OCI-LY1 (cell line): ENCODE measurements at regions not wholly inside any gene's neighbourhood (a gene's known extent, or its start where the extent isn't known, plus 50 kb on each side); places are given as distances from the start of the nearest gene placed in this dataset.
"Not testable (repeated sequence)": the region's sequence is repeated elsewhere in the genome, so short reads cannot be mapped to it uniquely, and the experiment has no call there.

ENCODE experiments used
- H2AFZ ChIP-seq: fragments of 200-600 bp; sonication (generic), shearing (Covaris generic); 2 replicates; pipeline ENCODE4 v1.6.0; 2014; ENCODE audit warnings: antibody characterized with exemption, mild to moderate bottlenecking, low read length
- H3F3A ChIP-seq: fragments of 200-600 bp; sonication (generic), shearing (Covaris generic); 2 replicates; pipeline ENCODE4 v1.6.0; 2014; ENCODE audit warnings: mild to moderate bottlenecking, antibody characterized with exemption, low read length, moderate library complexity; ENCODE audit not compliant: insufficient read depth
- H3K27ac ChIP-seq: fragments of 200-600 bp; sonication (generic); 2 replicates; pipeline ENCODE4 v1.5.1; 2014; ENCODE audit warnings: low read length, mixed run types, mild to moderate bottlenecking, low read depth; ENCODE audit not compliant: poor library complexity, severe bottlenecking
- H3K27me3 ChIP-seq: fragments of 200-600 bp; sonication (generic); 2 replicates; pipeline ENCODE4 v1.6.0; 2014; ENCODE audit warnings: antibody characterized with exemption, mild to moderate bottlenecking, low read length, moderate library complexity; ENCODE audit not compliant: insufficient read depth
- H3K36me3 ChIP-seq: fragments of 200-600 bp; sonication (generic); 2 replicates; pipeline ENCODE4 v1.6.1; 2014; ENCODE audit warnings: mild to moderate bottlenecking, antibody characterized with exemption, low read length, moderate library complexity, mixed read lengths; ENCODE audit not compliant: insufficient read depth
- H3K4me1 ChIP-seq: fragments of 200-600 bp; sonication (generic); 2 replicates; pipeline ENCODE4 v1.5.1; 2014; ENCODE audit warnings: mild to moderate bottlenecking, low read length, moderate library complexity; ENCODE audit not compliant: insufficient read depth, severe bottlenecking
- H3K4me2 ChIP-seq: fragments of 200-600 bp; sonication (generic), shearing (Covaris generic); 2 replicates; pipeline ENCODE4 v1.6.1; 2014; ENCODE audit warnings: low read length
- H3K4me3 ChIP-seq: fragments of 200-600 bp; sonication (generic); 2 replicates; pipeline ENCODE4 v1.5.1; 2014; ENCODE audit warnings: low read length, low read depth, mild to moderate bottlenecking, mixed read lengths; ENCODE audit not compliant: poor library complexity, severe bottlenecking
- H3K79me2 ChIP-seq: fragments of 200-600 bp; shearing (Covaris generic); 2 replicates; pipeline ENCODE4 v1.6.1; 2016; ENCODE audit warnings: mixed run types, low read length, mixed read lengths; ENCODE audit not compliant: insufficient read depth
- H3K9ac ChIP-seq: fragments of 200-600 bp; sonication (generic), shearing (Covaris generic); 2 replicates; pipeline ENCODE4 v1.6.1; 2014; ENCODE audit warnings: mild to moderate bottlenecking, low read length, mixed read lengths
- H3K9me2 ChIP-seq: fragments of 200-600 bp; sonication (generic), shearing (Covaris generic); 2 replicates; pipeline ENCODE4 v1.6.1; 2014; ENCODE audit warnings: low read depth, mild to moderate bottlenecking, low read length, mixed read lengths
- H3K9me3 ChIP-seq: fragments of 200-600 bp; shearing (Covaris generic); 2 replicates; pipeline ENCODE4 v1.6.1; 2014; ENCODE audit warnings: low read length, mixed read lengths
- H4K20me1 ChIP-seq: fragments of 200-600 bp; sonication (generic), shearing (Covaris generic); 2 replicates; pipeline ENCODE4 v1.6.0; 2016; ENCODE audit warnings: mild to moderate bottlenecking, low read length; ENCODE audit not compliant: insufficient read depth

DNA sequence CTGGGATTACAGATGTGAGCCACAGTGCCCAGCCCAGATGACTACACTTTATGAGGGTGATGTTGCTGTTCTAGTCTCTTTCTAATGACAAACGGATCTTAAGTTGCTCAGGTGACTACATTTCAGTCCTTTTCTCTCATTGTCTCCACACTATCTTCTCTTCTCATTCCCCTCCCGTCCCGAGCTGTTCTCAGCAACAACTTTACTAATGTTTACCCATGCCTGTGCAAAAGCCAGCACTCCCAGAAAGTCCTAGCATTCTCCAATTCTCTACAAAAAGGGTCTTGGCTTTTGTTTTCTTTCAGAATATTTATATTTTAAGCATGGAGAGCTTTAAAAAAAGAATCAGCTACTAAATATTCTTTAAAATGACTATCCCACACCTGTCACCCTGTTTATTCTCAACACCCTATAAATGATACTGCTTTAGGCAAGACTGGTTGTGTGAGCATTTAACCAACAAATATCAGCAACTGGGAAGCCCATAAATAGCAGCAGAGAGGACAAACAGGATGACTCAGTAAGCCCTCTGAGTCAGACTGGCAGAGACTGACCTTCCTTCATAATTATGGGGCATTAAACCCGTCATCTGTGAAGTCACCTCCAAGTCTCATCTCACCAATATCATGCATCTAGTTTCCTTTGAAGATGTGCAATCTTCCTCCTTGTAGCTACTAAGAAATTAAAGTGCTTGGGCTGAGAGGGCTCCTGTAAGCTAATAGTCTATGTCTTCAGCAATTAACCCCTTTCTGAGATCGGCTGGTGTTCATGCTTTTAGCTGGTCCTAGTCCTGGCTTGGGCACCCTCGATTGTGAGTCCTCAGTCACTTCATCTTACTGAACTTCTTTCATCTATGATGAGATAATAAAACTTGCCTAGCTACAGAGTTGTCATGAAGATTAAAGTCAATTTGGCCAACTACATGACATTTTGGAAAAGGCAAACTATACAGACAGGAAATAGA, 72.6 kb upstream of the KIF2A start:
- not testable (repeated sequence) for H3K9ac ChIP-seq, H3K9me3 ChIP-seq, H3K36me3 ChIP-seq, H3K4me2 ChIP-seq, H3K79me2 ChIP-seq, H3K27ac ChIP-seq, H4K20me1 ChIP-seq, H3F3A ChIP-seq, H3K9me2 ChIP-seq, H3K27me3 ChIP-seq, H2AFZ ChIP-seq, H3K4me1 ChIP-seq, H3K4me3 ChIP-seq

DNA sequence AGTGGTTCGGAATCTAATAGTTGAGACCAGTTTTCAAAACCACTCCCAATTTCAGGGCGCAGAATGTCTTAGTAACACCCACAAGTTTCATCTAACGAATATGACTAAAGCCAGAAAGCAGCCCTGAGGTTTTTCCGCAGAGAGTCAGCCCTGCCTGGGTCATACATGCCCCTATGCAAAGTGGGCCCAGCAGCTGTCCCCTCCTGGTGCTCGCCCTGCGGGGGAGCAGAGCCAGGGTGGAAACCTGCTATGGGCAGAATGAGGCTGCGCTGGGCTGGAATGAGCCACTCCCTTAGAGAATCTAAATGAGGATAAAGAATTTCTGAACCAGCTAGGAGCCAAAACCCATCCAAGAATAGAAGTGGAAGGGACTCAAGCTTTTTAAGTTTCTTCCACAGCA, 69.4 kb upstream of the KIF2A start:
- H3K9me3 ChIP-seq, H3K4me1 ChIP-seq, H3K9me2 ChIP-seq, H4K20me1 ChIP-seq, H3K4me3 ChIP-seq, H3K36me3 ChIP-seq, H3K27me3 ChIP-seq, H3K9ac ChIP-seq, H2AFZ ChIP-seq, H3K27ac ChIP-seq, H3K4me2 ChIP-seq, H3F3A ChIP-seq, H3K79me2 ChIP-seq: not testable (repeated sequence)

DNA sequence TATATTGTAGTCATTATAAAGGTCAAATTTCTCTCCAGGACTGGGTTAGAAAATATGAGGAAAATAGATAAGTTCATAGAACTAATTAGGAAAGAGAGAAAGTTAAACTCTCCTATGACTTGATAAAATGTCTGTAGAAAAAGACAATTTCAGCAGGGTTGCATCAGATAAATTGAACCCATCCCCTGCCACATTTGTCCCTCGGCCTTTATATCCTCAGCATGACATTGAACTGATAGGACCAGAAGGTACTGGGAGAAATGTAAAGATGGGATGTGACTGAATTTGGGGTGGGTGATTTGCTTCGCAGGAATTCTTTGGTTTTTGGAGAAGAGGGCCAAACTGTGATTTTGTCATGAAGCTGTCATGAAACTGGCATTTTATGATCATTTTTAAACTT, 68.1 kb upstream of the KIF2A start:
- not testable (repeated sequence) for H2AFZ ChIP-seq, H3K4me2 ChIP-seq

GRCh38 chr5:62238584-62238983, 67.4 kb upstream of the KIF2A start:
- not testable (repeated sequence) for H3K9me3 ChIP-seq, H3K9me2 ChIP-seq, H3K79me2 ChIP-seq, H3K4me2 ChIP-seq, H3K9ac ChIP-seq, H3K27ac ChIP-seq, H3K4me1 ChIP-seq, H4K20me1 ChIP-seq, H3K4me3 ChIP-seq, H3K27me3 ChIP-seq, H3F3A ChIP-seq, H2AFZ ChIP-seq, H3K36me3 ChIP-seq

More for the DNA sequence above, 68.1 kb upstream of the KIF2A start:
- not testable (repeated sequence) for H3K27ac ChIP-seq, H3K79me2 ChIP-seq, H3K36me3 ChIP-seq, H3K9me3 ChIP-seq, H4K20me1 ChIP-seq, H3K9ac ChIP-seq, H3F3A ChIP-seq, H3K27me3 ChIP-seq, H3K9me2 ChIP-seq, H3K4me3 ChIP-seq, H3K4me1 ChIP-seq

DNA sequence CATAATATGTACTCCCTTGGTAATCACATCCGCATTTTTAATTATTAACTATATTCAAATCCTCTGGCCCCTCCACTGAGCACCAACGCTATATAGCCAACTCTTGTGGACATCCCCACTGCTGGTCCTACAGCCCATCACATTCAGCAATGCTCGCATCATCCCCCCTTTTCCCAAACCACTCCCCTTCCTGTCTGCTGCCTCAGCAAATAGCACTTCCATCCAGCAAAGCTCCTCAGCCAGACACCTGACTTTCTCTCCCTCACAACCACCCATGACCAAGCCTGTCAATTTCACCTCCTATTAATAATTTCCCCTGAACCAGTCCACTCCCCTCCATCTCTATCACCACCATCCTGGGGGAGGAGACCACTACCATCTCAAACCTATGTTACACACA, 65.5 kb upstream of the KIF2A start:
- H3K4me3 ChIP-seq, H3K9me3 ChIP-seq, H3K4me1 ChIP-seq, H3K36me3 ChIP-seq, H4K20me1 ChIP-seq, H3K4me2 ChIP-seq, H3K9me2 ChIP-seq, H3K79me2 ChIP-seq, H3K27ac ChIP-seq, H3F3A ChIP-seq, H3K9ac ChIP-seq, H3K27me3 ChIP-seq, H2AFZ ChIP-seq: not testable (repeated sequence)

DNA sequence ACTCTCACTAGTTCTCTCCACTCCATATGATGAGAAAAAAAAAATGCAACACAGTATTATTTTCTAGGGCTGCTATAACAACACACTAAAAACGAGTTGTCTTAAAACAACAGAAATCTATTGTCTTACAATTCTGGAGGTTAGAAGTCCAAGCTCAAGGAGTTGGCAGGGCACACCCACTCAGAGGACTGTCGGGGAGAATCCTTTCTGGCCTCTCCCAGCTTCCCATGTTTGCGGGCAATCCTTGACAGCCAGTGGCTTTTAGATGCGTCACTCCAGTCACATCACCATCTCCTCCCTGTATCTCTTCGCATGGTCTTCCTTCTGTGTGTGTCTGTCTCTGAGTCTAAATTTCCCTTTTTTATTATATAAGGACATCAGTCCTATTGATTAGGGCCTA, 64.0 kb upstream of the KIF2A start:
- H2AFZ ChIP-seq, H3K9me3 ChIP-seq, H3K79me2 ChIP-seq, H3K9ac ChIP-seq, H3K4me2 ChIP-seq, H3K27ac ChIP-seq, H3K9me2 ChIP-seq, H3K4me3 ChIP-seq, H3K4me1 ChIP-seq, H3F3A ChIP-seq, H3K27me3 ChIP-seq, H3K36me3 ChIP-seq, H4K20me1 ChIP-seq: not testable (repeated sequence)

GRCh38 chr5:62243046-62243445, 63.0 kb upstream of the KIF2A start:
- not testable (repeated sequence) for H4K20me1 ChIP-seq, H3K4me3 ChIP-seq, H3K4me1 ChIP-seq, H2AFZ ChIP-seq, H3K36me3 ChIP-seq, H3K4me2 ChIP-seq, H3K9ac ChIP-seq, H3K9me2 ChIP-seq, H3K27ac ChIP-seq, H3K9me3 ChIP-seq, H3F3A ChIP-seq, H3K79me2 ChIP-seq, H3K27me3 ChIP-seq

DNA sequence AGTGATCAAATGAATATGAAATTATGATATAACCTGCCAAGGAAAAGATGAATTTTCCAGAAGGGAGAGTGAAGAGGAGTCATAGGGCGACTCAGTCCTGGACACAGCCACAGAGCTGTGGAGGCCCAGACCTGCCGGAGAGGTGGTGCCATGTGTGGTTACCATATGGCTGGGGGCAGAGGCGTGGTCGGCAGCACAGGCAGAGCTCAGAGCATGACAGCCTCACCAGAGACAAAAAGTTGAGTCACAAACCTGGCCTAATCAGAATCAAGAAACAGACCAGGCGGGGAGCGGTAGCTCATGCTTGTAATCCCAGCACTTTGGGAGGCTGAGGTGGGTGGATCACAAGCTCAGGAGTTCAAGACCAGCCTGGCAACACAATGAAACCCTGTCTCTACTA, 57.8 kb upstream of the KIF2A start:
- H3K4me1 ChIP-seq, H2AFZ ChIP-seq, H3K4me2 ChIP-seq, H3K27ac ChIP-seq, H3F3A ChIP-seq, H3K79me2 ChIP-seq, H3K36me3 ChIP-seq, H3K27me3 ChIP-seq, H3K4me3 ChIP-seq, H3K9ac ChIP-seq, H3K9me2 ChIP-seq, H4K20me1 ChIP-seq, H3K9me3 ChIP-seq: not testable (repeated sequence)
